ENCODE measurements at regions not wholly inside any gene's neighbourhood (a gene's known extent, or its start where the extent isn't known, plus 50 kb on each side); places are given as distances from the start of the nearest gene placed in this dataset.

- TF ChIP-seq CTCF (IDR thresholded peaks at IDR 0.05) (no peak), EZH2 (IDR thresholded peaks at IDR 0.05) (no peak), EZH2phosphoT487 (IDR thresholded peaks at IDR 0.05) (no peak)
Observed at GRCh38 chr10:25813511-25813910, 120.5 kb upstream of the MYO3A start.

Measured in neural progenitor cell (in vitro differentiated cells).